ENCODE measurements at regions not wholly inside any gene's neighbourhood (a gene's known extent, or its start where the extent isn't known, plus 50 kb on each side); places are given as distances from the start of the nearest gene placed in this dataset.

DNA sequence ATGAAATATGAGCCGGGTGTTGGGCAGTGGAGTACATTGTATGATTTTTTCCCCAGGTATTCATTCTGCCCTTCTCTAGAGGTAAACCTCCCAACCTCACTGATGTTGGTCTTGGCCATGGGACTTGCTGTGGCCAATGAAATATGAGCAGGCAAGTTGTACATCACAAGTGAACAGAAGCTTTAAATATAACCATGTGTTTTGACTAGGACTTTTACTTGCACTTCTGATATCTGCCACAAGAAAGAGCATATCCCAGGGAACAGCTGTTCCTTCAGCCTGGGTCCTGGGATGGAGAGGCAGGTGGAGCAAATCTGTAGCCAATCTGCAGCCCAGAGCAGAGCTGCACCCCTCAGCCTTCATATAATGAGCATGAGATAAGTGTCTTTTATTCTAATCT is 109.8 kb upstream of the PALS2 start:
- Mint-ChIP-seq H3K27ac (ENCODE audit: unreplicated experiment) (no peak overlapping the region), H3K4me3 (ENCODE audit: unreplicated experiment) (no peak overlapping the region), H3K36me3 (ENCODE audit: low read depth) (no peaks in the 10 kb centered on the region), H3K9me3 (ENCODE audit: low read depth) (no peaks in the 10 kb centered on the region), H3K4me1 (ENCODE audit: low read depth) (no peaks in the 10 kb centered on the region), H3K27me3 (ENCODE audit: low read depth) (no peaks in the 10 kb centered on the region)
- TF ChIP-seq, protein P1, sequence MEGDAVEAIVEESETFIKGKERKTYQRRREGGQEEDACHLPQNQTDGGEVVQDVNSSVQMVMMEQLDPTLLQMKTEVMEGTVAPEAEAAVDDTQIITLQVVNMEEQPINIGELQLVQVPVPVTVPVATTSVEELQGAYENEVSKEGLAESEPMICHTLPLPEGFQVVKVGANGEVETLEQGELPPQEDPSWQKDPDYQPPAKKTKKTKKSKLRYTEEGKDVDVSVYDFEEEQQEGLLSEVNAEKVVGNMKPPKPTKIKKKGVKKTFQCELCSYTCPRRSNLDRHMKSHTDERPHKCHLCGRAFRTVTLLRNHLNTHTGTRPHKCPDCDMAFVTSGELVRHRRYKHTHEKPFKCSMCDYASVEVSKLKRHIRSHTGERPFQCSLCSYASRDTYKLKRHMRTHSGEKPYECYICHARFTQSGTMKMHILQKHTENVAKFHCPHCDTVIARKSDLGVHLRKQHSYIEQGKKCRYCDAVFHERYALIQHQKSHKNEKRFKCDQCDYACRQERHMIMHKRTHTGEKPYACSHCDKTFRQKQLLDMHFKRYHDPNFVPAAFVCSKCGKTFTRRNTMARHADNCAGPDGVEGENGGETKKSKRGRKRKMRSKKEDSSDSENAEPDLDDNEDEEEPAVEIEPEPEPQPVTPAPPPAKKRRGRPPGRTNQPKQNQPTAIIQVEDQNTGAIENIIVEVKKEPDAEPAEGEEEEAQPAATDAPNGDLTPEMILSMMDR (IDR thresholded peaks at IDR 0.05) = peak; percentile 20
- DNase-seq (ENCODE audit: low spot score) = no peak

DNA sequence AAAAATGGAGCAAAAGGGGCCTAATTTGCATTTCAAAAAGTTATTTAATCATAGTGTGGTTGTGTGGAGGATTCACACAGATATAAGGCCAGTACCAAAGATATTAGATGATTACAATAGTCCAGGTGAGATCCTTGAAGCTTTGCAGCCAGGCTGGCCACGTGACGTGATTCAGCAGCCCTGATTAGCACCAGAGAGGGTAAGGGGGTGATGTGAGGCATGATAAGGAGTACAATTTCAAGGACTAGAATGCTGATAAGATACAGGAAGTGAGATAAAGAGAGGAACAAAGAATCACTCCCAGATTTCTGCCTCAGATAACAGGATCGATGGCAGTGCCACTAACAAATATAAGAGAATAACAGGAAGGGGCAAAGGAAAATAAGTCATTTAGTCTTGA is 108.4 kb upstream of the PALS2 start:
- no peak for DNase-seq (ENCODE audit: low spot score)

DNA sequence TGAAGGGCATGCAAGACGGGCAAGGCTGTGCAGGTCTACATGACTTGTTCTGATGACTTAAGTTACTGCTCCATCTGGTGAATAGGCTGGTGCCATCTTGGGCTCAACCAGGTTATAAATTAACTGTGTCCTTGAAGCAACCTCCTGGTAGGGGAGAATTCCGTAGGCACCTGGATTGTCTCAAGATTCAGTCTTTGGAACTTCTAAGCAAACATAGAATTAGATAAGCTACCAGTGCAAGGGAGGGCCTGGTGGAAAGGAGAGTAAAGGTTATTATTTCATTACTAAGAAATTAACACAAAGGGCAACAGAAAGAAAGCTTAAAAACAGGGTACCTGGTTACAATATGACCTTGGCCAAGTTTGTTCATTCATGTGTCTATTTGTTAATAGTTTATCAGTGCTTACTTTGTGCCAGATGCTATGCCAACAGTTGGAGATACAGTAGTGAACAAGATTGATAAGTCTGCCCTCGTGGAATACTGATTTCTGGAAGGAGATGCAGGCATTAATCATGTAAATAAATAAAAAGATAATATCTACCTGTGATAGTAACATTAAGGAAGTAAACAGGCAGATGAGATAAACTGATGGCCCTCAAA is 107.0 kb upstream of the PALS2 start:
- no peak for DNase-seq (ENCODE audit: low spot score)
- Mint-ChIP-seq H3K4me1 (ENCODE audit: low read depth) (no peaks in the 10 kb centered on the region), H3K9me3 (ENCODE audit: low read depth) (peaks cover 8% of the 10 kb centered on the region), H3K36me3 (ENCODE audit: low read depth) (no peaks in the 10 kb centered on the region), H3K27me3 (ENCODE audit: low read depth) (no peaks in the 10 kb centered on the region), H3K27ac (ENCODE audit: unreplicated experiment) (no peak overlapping the region), H3K4me3 (ENCODE audit: unreplicated experiment) (no peak overlapping the region)
- TF ChIP-seq, protein P1 (IDR thresholded peaks at IDR 0.05) = no peak

More for the DNA sequence above, 108.4 kb upstream of the PALS2 start:
- H3K9me3 Mint-ChIP-seq (ENCODE audit: low read depth) = no peaks in the 10 kb centered on the region
- TF ChIP-seq, protein P1 (IDR thresholded peaks at IDR 0.05) = no peak
- H3K27ac Mint-ChIP-seq (ENCODE audit: unreplicated experiment) = no peak overlapping the region
- H3K4me1 Mint-ChIP-seq (ENCODE audit: low read depth) = no peaks in the 10 kb centered on the region
- no peaks in the 10 kb centered on the region for H3K27me3 Mint-ChIP-seq (ENCODE audit: low read depth)
- H3K36me3 Mint-ChIP-seq (ENCODE audit: low read depth) = no peaks in the 10 kb centered on the region
- no peak overlapping the region for H3K4me3 Mint-ChIP-seq (ENCODE audit: unreplicated experiment)

DNA sequence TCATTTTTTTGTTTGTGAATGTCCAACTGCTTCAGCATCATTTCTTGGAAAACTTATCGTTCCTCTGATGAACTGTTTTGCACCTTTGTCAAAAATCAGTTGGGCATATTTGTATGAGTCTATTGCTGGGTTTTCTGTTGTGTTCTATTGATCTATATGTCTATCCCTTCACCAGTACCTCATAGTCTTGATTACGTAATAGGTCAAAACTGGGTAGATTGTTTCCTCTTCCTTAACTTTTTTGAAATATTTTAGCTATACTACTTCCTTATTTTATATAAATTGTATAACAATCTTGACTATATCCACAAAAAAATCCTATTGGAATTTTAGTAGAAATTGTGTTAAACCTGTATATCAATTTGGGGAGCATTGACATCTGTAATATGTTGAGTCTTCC is 104.1 kb upstream of the PALS2 start:
- Mint-ChIP-seq H3K27me3 (ENCODE audit: low read depth) (no peaks in the 10 kb centered on the region), H3K27ac (ENCODE audit: unreplicated experiment) (no peak overlapping the region), H3K4me3 (ENCODE audit: unreplicated experiment) (no peak overlapping the region), H3K36me3 (ENCODE audit: low read depth) (no peaks in the 10 kb centered on the region), H3K9me3 (ENCODE audit: low read depth) (peaks cover 8% of the 10 kb centered on the region), H3K4me1 (ENCODE audit: low read depth) (no peaks in the 10 kb centered on the region)
- TF ChIP-seq, protein P1 (IDR thresholded peaks at IDR 0.05) = no peak
- DNase-seq (ENCODE audit: low spot score) = no peak

DNA sequence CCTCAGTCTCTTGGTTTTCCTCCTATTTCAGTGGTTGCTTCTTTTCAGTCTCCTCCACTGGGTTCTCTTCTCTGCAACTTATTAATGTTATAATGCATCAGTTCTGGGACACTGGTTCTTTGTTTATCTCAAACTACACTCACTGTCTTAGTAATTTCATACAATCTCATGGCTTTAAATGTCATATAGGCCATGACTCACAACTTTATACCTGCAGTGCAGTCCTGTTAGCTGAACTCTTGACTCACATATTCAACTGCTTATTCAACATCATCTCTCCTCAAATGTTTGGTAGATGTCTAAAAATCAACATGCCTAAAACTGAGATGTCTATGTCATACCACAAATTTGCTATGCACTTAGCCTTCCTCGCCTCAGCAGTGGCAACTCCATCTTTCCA is 101.2 kb upstream of the PALS2 start:
- Mint-ChIP-seq H3K27me3 (ENCODE audit: low read depth) (no peaks in the 10 kb centered on the region), H3K27ac (ENCODE audit: unreplicated experiment) (no peak overlapping the region), H3K36me3 (ENCODE audit: low read depth) (no peaks in the 10 kb centered on the region), H3K4me1 (ENCODE audit: low read depth) (peaks cover 10% of the 10 kb centered on the region), H3K9me3 (ENCODE audit: low read depth) (peaks cover 8% of the 10 kb centered on the region), H3K4me3 (ENCODE audit: unreplicated experiment) (no peak overlapping the region)
- TF ChIP-seq, protein P1 (IDR thresholded peaks at IDR 0.05) = no peak
- DNase-seq (ENCODE audit: low spot score) = no peak

Measured in chondrocyte (in vitro differentiated cells).